Activated CD8-positive, alpha-beta memory T cell treated with anti-CD3 and anti-CD28 coated beads for 1 hour (primary cell): ENCODE measurements at regions not wholly inside any gene's neighbourhood (a gene's known extent, or its start where the extent isn't known, plus 50 kb on each side); places are given as distances from the start of the nearest gene placed in this dataset.

ENCODE experiments used
- DNase-seq, 2 donors: peaks; one replicate each; pipeline ENCODE4 v3.0.0-alpha.2; 2020; ENCODE audit warnings: low read depth in 1 of 2; ENCODE audit errors: extremely low read depth in 1 of 2

- DNase-seq: no peak
These were observed 156.2 kb upstream of the ANKH start for GRCh38 chr5:15027764-15028163.

- no peak for DNase-seq
These were observed 155.4 kb upstream of the ANKH start for GRCh38 chr5:15026944-15027343.

- no peak for DNase-seq
These were observed 154.7 kb upstream of the ANKH start for GRCh38 chr5:15026011-15026893.

GRCh38 chr5:15023846-15024245 is 152.3 kb upstream of the ANKH start:
- DNase-seq: no peak

- DNase-seq: no peak
These were observed 151.7 kb upstream of the ANKH start for GRCh38 chr5:15023266-15023665.

GRCh38 chr5:15021266-15022046 is 149.9 kb upstream of the ANKH start:
- DNase-seq: no peak

GRCh38 chr5:15020736-15021135 is 149.2 kb upstream of the ANKH start:
- no peak for DNase-seq

GRCh38 chr5:15014809-15015208 is 143.2 kb upstream of the ANKH start:
- DNase-seq: no peak

GRCh38 chr5:15013654-15014463 is 142.3 kb upstream of the ANKH start:
- DNase-seq: no peak

- DNase-seq: no peak
These were observed 140.5 kb upstream of the ANKH start for GRCh38 chr5:15012061-15012460.

- no peak for DNase-seq
These were observed 139.4 kb upstream of the ANKH start for GRCh38 chr5:15010936-15011335.

GRCh38 chr5:15009420-15009819 is 137.8 kb upstream of the ANKH start:
- DNase-seq: no peak

GRCh38 chr5:15008921-15009320 is 137.3 kb upstream of the ANKH start:
- no peak for DNase-seq

GRCh38 chr5:15008476-15008875 is 136.9 kb upstream of the ANKH start:
- no peak for DNase-seq

- DNase-seq: no peak
These were observed 136.1 kb upstream of the ANKH start for GRCh38 chr5:15007646-15008045.

- DNase-seq: no peak
These were observed 132.9 kb upstream of the ANKH start for GRCh38 chr5:15004506-15004905.

- peak; percentile 16 to 17 for DNase-seq
These were observed 131.9 kb upstream of the ANKH start for GRCh38 chr5:15003511-15003920.

- no peak for DNase-seq
These were observed 131.2 kb upstream of the ANKH start for GRCh38 chr5:15002791-15003190.

- DNase-seq: no peak
These were observed 130.6 kb upstream of the ANKH start for GRCh38 chr5:15002173-15002572.

- no peak for DNase-seq
These were observed 129.9 kb upstream of the ANKH start for GRCh38 chr5:15001517-15001916.

GRCh38 chr5:14998491-14998890 is 126.9 kb upstream of the ANKH start:
- no peak for DNase-seq
